HG03108 (cell line): ENCODE measurements at regions not wholly inside any gene's neighbourhood (a gene's known extent, or its start where the extent isn't known, plus 50 kb on each side); places are given as distances from the start of the nearest gene placed in this dataset.
"Not testable (repeated sequence)": the region's sequence is repeated elsewhere in the genome, so short reads cannot be mapped to it uniquely, and the experiment has no call there.

Experiments used
- ATAC-seq: cut with Tn5 transposase; IDR thresholded peaks from one replicate; pipeline ENCODE4 v1.9.1; 2021; ENCODE audit warnings: moderate library complexity; ENCODE audit not compliant: unreplicated experiment

DNA sequence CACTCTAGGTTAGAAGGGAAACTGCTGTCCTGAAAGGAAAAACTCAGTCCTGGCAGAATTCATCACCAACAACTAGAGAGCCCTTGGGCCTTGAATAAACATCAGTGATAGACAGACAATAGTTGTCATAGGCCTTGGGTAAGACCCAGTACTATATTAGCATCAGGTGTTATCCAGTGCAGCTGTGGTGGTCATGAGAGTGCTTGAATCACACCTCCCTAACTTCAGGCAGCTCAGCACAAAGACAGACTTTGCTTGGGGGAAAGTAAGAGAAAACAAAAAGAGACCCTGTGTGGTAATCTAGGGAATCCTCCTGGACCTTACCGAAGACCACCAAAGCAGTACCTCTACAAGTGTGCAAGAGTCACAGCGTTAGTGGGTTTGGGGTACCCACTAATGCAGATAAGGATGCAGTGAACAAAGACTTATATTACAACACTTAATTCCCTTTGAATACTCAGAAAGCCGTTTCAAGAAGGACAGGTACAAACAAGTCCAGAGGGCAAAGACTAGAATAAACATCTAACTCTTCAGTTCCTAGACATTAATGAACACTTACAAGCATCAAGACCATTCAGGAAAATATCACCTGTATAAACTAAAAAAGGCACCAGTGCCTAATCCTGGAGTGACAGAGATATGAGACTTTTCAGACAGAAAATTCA, 332.3 kb upstream of the EPHA3 start:
- ATAC-seq: no peak

DNA sequence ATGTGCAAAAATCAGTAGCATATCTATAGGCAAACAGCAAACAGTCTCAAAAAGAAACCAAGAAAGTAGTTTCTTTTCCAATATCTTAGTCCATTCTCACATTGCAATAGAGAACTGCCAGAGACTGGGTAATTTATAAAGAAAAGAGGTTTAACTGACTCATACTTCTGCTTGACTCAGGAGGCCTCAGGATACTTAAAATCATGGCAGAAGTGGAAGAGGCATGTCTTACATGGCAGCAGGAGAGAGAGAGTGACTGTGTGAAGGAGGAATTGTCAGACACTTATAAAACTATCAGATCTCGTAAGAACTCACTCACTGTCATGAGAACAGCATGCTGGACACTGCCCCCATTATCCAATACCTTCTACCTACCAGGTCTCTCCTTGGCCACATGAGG, 327.9 kb upstream of the EPHA3 start:
- ATAC-seq: no peak

DNA sequence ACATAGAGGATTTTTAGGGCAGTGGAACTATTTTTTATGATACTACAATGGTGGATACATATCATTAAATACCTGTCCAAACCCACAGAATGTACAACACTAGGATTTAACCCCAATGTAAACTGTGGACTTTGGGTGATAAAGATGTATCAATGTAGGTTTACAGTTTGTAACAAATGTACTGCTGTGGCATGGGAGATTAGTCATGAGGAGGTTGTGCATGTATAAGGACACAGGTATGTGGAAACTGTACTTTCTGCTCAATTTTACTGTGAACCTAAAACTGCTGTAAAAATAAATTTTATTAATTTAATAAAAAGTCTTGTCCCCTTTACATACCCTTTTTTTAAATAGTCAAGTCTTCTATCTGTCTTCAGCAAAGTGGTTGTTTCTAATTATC, 322.5 kb upstream of the EPHA3 start:
- no peak for ATAC-seq

DNA sequence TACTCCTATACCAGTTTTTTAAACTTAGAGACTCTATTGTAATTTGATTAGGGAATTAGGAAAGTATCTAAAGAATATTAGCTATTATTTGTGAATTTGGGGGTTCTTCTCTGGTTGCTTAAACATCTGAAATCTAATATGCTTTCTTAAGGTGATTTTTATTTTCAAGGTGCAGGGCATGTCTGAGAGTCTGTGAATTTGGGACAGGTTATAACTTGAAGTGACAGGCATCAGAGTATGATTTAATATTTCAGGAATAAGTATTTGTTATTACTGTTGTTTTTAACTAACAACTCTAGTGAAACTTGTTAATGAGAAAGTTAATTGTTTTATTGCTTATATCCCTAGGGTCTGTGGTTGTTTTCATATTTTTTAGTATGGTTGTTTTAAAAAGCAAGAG, 321.6 kb upstream of the EPHA3 start:
- ATAC-seq: no peak

DNA sequence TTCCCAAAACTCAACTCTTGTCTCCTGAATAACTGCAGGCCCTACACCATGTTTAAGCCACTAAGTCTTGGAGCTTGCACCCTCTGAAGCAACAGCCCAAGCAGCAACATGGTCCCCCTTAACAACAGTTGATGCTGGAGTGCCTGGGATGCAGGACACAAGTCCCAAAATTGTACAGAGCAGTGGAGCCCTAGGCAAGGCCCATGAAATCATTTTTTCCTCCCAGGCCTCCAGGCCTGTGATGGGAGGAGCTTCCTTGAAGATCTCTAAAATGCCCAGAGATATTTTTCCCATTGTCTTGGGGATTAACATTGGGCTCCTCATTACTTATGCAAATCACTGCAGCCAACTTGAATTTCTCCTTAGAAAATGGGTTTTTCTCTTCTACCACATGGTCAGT, 311.9 kb upstream of the EPHA3 start:
- ATAC-seq: no peak

DNA sequence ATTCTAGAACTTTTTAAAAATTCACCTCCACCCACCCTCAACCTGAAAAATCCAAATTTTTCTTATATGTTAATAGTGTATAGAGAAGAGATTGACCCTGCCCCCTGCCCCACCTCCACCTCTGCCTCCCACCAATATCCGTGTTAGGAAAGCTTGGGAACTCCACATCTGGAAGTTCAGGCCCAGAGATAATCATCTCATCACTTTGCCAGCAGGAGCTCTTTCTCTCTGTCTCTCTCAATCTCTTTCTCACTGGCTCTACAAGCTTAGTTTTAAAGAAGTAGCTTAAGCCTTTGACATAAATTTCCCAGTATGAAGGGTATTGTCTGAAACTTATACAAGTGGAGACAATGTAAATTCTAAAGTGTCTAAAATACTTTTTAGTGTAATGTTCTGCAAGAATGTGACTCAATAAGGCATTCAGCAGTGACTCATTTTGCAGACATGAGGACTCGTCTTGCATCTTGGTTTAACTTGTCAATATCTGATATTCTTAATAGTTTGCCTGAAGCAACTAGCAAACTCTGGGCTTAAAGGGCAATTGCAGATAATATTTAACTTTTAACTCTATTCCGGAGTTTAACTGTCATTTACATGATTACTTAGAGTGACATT, 299.8 kb upstream of the EPHA3 start:
- no peak for ATAC-seq

DNA sequence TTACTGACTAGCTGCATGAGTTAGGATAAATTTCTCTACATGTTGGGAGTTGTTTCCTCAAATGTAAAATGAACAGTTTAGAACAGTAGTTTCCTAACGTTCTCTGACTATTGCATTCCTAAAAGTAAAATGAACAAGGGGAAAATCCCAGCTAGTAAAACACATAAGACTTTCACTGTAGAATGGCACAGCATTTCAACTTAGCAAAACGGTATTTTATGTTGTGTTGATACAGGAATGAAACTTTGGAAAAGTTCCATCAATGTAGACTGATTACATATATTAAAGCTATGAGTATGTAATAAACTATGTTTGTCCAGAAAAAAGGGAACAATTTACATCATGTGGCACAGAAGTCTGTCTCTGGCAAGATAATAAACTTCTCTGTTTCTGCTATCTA, 297.4 kb upstream of the EPHA3 start:
- ATAC-seq: no peak

DNA sequence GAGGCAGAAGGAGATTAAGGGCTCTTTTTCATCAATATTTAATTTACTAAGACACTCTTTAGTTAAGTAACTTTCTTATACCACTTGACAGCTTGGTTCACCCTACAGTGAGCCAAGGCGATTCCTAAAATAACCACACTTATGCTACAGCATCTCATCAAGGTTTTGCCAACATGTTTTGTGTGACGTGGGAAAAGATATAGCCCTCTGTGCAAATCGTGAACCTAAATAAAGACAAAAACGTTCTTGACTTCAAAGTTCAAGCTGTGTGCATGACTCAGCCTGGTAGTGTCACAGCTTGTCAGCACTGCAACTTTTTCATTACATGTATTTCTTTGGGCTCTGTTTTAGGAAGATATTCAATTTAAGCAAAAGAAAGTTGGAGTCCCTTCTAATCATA, 297.0 kb upstream of the EPHA3 start:
- no peak for ATAC-seq

DNA sequence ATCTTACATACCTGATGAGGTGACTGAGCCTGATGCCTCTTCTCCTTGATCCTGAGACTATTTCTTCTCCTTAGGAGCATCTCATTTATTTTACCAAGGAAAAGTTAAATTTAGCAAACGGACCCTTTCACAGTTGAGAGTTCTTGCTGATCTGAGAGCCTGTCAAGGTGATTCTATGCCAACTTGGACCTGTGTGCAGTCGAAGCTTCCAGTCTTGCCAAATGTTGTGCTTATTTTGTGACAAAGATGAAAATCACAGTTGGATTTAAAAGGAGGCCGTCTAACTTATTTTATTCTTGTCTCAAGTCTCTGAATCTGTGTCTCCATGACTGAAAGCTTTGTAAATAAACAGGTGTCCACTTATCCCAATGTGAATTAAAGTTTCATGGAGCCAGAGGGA, 296.3 kb upstream of the EPHA3 start:
- ATAC-seq: no peak

DNA sequence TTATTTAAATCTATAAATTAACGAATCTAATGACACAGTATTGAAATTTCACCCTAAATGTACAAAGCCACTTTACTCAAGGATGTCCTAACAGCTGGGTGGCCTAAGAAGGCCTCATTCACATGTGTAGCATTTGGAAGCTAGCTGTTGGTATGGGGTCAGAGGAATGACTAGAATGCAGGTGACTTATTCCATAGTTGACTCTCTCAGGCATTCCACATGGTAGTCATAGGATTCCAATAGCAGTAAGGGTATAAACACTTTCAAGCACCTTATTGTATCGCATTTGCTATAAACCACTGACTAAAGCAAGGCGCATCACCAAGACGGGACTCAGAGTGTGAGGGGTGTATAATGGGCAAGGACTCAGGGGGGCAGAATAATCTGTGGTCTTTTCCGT, 294.8 kb upstream of the EPHA3 start:
- no peak for ATAC-seq

DNA sequence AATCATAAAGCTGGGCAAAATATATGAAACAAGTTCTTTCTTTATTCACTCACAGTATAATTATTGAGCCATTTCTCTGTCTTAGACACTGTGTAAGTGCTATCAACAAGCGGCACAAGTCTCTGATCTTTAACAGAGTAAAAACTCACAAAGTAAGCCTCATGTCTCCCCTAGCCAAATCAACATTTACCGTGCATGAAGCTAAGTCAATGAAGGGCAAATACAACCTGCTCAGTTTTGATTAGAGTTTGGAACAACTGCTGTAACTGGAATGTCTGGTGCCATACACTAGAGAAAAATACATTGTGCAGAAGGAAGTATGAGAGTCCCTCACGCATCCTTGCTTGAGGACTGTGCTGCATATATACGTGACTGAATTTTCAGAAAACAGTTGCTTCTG, 291.0 kb upstream of the EPHA3 start:
- no peak for ATAC-seq

DNA sequence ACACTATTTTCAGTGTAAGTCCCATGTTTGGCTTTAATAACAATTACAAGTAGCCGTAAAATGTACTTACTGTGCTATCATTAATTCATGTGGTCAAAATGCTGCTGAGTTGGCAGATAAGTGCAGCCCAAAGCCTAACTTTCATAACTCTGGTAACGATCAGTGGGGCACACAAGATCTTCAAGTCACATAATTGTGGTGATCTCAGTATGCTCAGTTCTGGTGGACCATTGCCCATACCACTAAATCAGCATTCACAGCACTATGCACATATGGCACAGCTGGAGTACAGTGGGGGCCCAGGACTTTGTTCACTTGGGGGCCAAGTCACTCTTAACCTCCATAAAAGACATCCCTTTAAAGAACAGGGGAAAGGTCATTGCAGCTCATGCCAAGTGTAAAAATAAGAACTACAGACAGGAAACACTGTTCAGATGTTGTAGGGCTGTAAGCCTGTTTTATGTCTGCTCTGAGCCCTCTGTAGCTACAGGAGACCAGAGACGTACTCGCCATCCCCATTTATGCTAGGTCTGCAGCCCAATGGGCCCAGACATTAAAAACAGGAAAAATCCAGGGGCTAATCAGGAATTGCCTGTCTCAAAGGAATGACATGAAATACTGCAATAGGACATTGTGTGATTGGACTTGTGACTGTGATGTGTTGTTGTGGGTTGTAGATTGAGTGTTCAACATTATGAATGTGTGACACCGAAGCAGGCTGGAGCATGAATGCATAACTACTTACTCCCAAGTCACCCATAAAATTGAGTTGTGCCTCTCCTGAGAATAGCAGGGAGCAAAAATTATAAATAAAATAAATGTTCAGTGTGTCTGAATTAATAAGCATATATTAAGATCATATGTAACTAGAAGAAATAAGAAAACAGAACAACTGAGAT, 282.5 kb upstream of the EPHA3 start:
- ATAC-seq: no peak

DNA sequence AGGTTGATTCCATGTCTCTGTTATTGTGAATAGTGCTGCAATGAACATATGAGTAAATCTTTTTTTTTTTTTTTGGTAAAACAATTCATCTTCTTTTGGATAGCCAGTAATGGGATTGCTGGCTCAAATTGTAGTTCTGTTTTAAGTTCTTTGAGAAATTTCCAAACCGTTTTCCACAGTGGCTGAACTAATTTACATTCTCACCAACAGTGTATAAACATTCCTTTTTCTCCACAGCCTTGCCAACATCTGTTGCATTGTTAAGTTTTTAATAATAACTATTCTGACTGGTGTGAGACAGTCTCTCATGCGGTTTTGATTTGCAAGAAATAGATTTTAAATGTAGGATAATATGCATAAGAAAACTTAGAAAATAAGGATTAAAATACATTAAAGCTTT, 279.0 kb upstream of the EPHA3 start:
- no peak for ATAC-seq

DNA sequence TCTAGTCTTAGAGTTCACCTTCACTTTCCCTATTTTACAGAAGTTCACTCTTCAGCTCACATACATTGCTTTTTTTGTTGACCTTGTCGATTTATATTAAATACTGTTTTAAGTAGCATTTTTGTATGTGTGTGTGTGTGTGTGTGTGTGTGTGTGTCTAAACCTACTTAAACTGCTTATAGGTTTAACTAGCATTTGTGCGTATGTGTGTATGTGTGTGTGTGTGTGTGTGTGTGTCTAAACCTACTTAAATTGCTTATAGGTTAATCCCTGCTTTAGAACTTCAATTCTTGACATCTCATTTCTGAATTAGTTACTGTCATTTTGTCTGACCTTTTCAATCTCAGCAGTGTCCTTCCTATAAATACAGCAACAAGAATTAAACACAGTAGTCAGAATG, 254.8 kb upstream of the EPHA3 start:
- ATAC-seq: no peak

DNA sequence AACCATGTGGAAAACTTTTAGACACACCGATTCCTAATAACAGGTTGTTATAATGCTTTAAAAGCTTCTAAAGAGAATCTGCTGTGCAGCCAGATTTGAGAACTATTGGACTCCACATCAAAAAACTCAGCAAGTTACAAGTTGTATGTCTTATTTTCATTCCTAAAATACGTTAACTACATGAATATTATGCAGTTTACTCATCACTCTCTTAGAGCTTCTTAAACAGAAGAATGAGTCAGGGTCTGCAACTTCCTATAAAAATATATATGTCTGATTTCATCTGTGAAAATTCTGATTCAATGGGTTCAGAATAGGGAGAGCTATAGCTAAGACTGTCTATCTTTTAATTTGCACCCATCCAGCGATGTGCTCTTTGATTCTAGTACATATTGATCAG, 244.2 kb upstream of the EPHA3 start:
- no peak for ATAC-seq

DNA sequence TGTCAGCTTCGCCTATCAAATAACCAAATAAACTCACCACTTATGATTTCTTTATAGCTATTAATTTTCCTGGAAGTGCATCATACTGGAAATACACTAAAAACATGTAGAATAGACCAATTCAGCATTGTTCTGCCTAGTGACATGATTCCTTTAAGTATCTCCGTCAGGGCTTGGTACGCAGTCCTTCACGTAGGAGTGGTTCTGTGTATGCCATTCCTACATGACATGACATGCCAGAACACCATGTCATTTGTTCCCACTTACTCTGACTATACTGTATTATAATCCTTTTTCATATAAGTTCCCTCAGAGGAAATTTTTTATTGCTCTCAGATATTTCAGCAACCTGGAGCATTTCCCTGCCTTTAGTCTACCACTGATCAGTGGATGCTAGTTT, 230.7 kb upstream of the EPHA3 start:
- ATAC-seq: no peak

DNA sequence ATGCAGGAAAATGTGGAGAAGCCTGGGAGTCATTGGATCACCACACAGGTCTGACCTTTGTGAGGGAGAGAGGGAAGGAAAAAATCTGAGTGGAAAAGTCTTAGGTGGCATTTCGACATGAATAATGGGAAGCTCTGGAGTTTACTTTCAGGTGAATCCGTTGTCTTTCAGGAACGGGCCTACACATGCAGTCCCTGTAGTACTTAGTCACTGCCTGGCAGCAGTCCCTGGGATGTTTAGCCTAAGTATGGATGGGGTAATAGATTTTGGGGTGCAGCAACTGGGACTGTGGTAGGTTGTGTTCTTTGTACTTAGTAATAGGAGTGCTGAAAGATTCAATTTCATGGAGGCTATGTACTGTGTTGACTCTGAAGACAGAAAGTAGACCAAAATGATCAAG, 227.5 kb upstream of the EPHA3 start:
- no peak for ATAC-seq

DNA sequence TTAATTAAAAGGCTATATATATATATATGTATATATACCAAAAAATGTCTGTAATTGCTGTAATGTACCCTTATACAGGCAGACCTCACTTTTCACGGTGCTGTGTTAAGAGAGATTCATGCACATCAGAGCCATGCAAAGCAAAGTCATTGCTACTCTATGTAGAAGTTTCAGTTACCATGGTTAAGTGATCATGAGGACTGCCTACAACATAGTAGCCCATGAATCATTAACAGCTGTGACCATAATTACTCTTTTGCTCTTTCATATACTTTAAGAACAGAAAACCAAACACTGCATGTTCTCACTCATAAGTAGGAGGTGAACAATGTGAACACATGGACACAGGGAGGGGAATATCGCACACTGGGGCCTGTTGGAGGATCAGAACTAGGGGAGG, 225.3 kb upstream of the EPHA3 start:
- ATAC-seq: peak; percentile 90

DNA sequence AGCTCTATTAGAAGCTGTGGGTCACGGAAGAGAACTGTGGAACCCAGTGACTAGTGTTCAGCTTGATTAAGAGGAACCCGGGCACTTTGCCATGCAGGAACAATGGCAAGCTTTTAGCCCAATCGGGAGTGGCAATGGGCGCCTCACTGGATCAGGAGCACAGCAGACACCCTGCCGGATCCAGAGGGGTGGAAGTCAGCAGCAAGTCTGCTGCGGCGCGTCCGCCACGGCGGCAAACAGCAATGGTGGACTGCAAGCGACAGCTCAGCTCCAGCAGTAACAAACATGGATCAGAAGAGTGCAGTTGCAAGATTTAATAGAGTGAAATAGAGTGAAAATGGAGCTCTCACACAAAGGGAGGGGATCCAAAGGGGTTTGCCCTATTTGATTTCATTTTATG, 220.8 kb upstream of the EPHA3 start:
- not testable (repeated sequence) for ATAC-seq

DNA sequence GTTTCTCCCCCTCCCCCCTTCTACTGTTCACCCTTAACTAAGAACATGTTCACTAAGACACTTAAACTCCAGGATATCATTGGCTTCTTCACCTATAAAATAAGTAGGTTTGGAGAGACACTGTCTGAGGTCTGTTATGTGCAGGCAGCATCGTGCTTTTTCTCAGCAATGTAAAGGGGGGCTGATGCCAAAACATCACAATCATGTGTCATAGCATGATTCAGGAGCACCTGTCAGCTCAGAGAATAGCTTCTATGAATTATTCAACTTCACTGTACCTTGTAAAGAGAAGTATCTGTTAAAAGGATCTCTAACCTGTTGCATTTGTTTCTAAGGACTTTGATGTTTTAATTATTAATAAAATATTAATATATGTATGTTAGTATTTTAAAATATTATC, 211.4 kb upstream of the EPHA3 start:
- ATAC-seq: no peak

DNA sequence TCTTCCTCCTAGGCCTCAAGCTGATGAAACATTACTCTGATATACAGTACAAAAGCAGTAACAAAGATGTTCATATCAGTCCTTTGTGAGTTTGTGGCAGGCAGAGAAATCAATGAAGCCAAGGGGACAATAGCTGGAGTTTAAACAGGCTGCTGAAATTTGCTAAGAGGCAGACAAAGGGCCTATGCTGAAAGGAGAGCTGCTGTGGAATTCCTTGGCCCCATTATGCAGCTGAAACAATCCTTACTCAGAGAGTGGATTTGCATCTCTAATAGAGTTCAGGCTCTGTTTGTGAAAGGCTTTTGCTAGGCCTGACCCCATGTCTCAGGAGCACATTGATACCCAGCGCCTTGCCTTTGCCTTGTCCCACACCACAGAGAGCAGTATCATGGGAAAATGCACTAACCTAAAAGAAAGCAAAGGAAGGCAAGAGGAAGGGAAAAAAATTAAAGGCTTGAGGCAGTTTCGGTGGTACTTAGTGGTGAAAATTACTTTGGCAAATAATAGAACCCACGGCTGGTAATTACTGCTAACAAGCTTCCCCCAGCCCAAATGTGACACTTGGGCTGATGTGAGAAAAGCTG, 195.0 kb upstream of the EPHA3 start:
- no peak for ATAC-seq

DNA sequence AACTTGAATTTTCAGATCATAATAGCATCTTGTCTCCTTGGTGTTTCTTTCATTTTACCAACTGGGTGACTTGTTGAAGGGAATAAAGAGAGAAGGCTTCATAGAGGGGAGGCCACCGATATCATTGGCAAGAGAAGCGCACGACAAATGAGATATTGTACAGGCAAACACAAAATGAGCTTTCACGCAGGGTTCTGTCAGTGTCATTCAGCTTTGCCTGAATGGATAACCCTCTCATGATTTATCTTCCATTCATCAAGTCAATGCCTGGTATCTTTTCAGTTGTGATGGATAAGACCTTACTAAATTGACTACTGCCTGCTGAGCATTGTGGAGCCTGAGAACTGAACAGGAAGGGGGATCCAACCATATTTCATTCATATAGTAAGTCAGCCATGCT, 188.6 kb upstream of the EPHA3 start:
- ATAC-seq: no peak
